Uterus (tissue), 3 donors: ENCODE measurements at regions not wholly inside any gene's neighbourhood (a gene's known extent, or its start where the extent isn't known, plus 50 kb on each side); places are given as distances from the start of the nearest gene placed in this dataset.

ENCODE experiments used
- DNase-seq, 2 donors: peaks; one replicate each; pipeline ENCODE4 v3.0.0-alpha.2; 2019 to 2020
- H3K27ac ChIP-seq, 2 donors: fragments of 200-600 bp; sonication (generic); 1 replicate in 1 of 2; 2 replicates in 1 of 2; pipeline ENCODE4 v1.5.1; 2016 to 2018
- H3K27me3 ChIP-seq, 2 donors: fragments of 200-600 bp; sonication (generic); one replicate each; pipeline ENCODE4 v1.5.1; 2018 to 2019; ENCODE audit warnings: control low read depth in 1 of 2
- H3K36me3 ChIP-seq, 2 donors: fragments of 200-600 bp; sonication (generic); one replicate each; pipeline ENCODE4 v1.5.1; 2019; ENCODE audit warnings: control low read depth in 1 of 2
- H3K4me1 ChIP-seq, 2 donors: fragments of 200-600 bp; sonication (generic); one replicate each; pipeline ENCODE4 v1.5.1; 2018 to 2019; ENCODE audit warnings: control low read depth in 1 of 2
- H3K4me3 ChIP-seq, 2 donors: fragments of 200-600 bp; sonication (generic); 1 replicate in 1 of 2; 2 replicates in 1 of 2; pipeline ENCODE4 v1.5.1; 2018 to 2019; ENCODE audit warnings: mild to moderate bottlenecking in 1 of 2
- H3K9me3 ChIP-seq, 2 donors: fragments of 200-600 bp; sonication (generic); one replicate each; pipeline ENCODE4 v1.5.1; 2019; ENCODE audit warnings: control low read depth in 1 of 2
- CTCF ChIP-seq, 4 experiments: fragments of 200-600 bp in 2 of 4; fragments of 450-650 bp in 2 of 4; sonication (generic) in 2 of 4; IDR thresholded peaks; one replicate each; pipeline ENCODE4 v1.5.1; 2016 to 2019; ENCODE audit warnings: antibody characterized with exemption in 4 of 4, mild to moderate bottlenecking in 2 of 4, moderate library complexity in 1 of 4
- POLR2A ChIP-seq, 2 donors: fragments of 450-650 bp; IDR thresholded peaks; one replicate each; pipeline ENCODE4 v1.6.1; 2016; ENCODE audit warnings: antibody characterized with exemption in 2 of 2, mild to moderate bottlenecking in 1 of 2, moderate library complexity in 1 of 2
- intact Hi-C: fragments of 100-400 bp; cut with DNase I; formaldehyde crosslinking; loops from one replicate; pipeline ENCODE4 v1.15.1; 2023; ENCODE audit warnings: low total_unique reads
- donor health status: DM: yes; HTN: yes; CAD: no.

DNA sequence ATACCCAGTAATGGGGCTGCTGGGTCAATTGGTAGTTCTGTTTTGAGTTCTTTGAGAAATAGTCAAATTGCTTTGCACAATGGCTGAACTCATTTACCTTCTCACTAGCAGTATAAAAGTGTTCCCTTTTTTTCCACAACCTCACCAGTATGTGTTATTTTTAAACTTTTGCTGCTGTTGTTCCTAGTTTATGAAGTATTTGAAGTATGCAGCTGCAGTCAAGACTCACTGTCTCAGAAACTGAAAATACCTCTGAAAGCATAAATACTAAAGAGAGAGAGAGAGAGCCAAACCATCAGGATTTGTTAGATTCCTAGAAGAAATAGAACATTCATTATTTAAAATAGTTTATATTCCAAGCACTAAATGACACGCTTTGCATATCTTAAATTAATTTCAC lies 764.2 kb downstream of the NTRK3 start:
- TF ChIP-seq CTCF (IDR thresholded peaks at IDR 0.05) (no peak), POLR2A (IDR thresholded peaks at IDR 0.05) (no peak)
- intact Hi-C loops, result no loop called here

GRCh38 chr15:87490666-87491065 lies 765.9 kb downstream of the NTRK3 start:
- intact Hi-C loops, result no loop called here
- DNase-seq, result no peak
- TF ChIP-seq POLR2A (IDR thresholded peaks at IDR 0.05) (no peak), CTCF (IDR thresholded peaks at IDR 0.05) (no peak)
- Histone ChIP-seq H3K27ac (no peak overlapping the region), H3K4me3 (no peak overlapping the region), H3K9me3 (no peaks in the 10 kb centered on the region), H3K4me1 (no peaks in the 10 kb centered on the region), H3K27me3 (no peaks in the 10 kb centered on the region), H3K36me3 (no peaks in the 10 kb centered on the region)

More for the DNA sequence above, 764.2 kb downstream of the NTRK3 start:
- no peak overlapping the region for H3K27ac ChIP-seq
- H3K27me3 ChIP-seq, result no peaks in the 10 kb centered on the region
- DNase-seq, result no peak
- no peaks in the 10 kb centered on the region for H3K4me1 ChIP-seq
- H3K9me3 ChIP-seq, result no peaks in the 10 kb centered on the region
- H3K36me3 ChIP-seq, result no peaks in the 10 kb centered on the region
- no peak overlapping the region for H3K4me3 ChIP-seq

- no peaks in the 10 kb centered on the region for H3K27me3 ChIP-seq
- H3K4me3 ChIP-seq, result no peak overlapping the region
- H3K4me1 ChIP-seq, result no peaks in the 10 kb centered on the region
- intact Hi-C loops, result no loop called here
- H3K27ac ChIP-seq, result no peak overlapping the region
- DNase-seq, result no peak
- H3K36me3 ChIP-seq, result no peaks in the 10 kb centered on the region
- TF ChIP-seq POLR2A (IDR thresholded peaks at IDR 0.05) (no peak), CTCF (IDR thresholded peaks at IDR 0.05) (no peak)
- H3K9me3 ChIP-seq, result no peaks in the 10 kb centered on the region
Measured at GRCh38 chr15:87489902-87490665, 766.5 kb downstream of the NTRK3 start.

- no peak for TF ChIP-seq POLR2A (IDR thresholded peaks at IDR 0.05)
- TF ChIP-seq CTCF (IDR thresholded peaks at IDR 0.05), result no peak
- Histone ChIP-seq H3K27me3 (no peaks in the 10 kb centered on the region), H3K27ac (no peak overlapping the region), H3K36me3 (no peaks in the 10 kb centered on the region), H3K9me3 (no peaks in the 10 kb centered on the region), H3K4me1 (no peaks in the 10 kb centered on the region), H3K4me3 (no peak overlapping the region)
- intact Hi-C loops, result no loop called here
- DNase-seq, result no peak
Measured at GRCh38 chr15:87489456-87489855, 767.1 kb downstream of the NTRK3 start.

DNA sequence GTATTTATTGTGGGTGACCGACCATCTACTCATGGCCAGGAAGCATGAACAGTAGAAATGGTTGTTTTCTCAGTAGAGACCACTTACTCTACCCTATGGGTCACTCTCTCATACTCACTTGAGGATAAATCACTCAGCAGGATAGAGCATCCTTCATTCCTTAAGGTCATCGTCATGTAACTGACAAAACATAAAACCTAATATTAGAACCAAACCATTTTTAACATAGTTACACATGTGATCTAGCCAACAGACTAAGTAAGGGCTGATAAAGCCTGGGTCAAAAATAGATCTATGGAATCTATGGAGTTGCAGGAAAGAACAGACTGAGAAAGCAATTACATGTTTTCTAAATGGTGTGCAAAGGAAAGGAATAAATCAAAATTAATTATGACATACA lies 769.1 kb downstream of the NTRK3 start:
- no peak for DNase-seq
- intact Hi-C loops, result no loop called here
- Histone ChIP-seq H3K36me3 (no peaks in the 10 kb centered on the region), H3K27ac (no peak overlapping the region), H3K4me1 (no peaks in the 10 kb centered on the region), H3K9me3 (no peaks in the 10 kb centered on the region), H3K4me3 (no peak overlapping the region), H3K27me3 (no peaks in the 10 kb centered on the region)
- TF ChIP-seq POLR2A (IDR thresholded peaks at IDR 0.05) (no peak), CTCF (IDR thresholded peaks at IDR 0.05) (no peak)
